Superior temporal gyrus (tissue), 1 donor: ENCODE measurements at regions not wholly inside any gene's neighbourhood (a gene's known extent, or its start where the extent isn't known, plus 50 kb on each side); places are given as distances from the start of the nearest gene placed in this dataset.
A peak's percentile ranks its signal among the peaks of the same experiment; 100 is the strongest.
"Not testable (repeated sequence)": the region's sequence is repeated elsewhere in the genome, so short reads cannot be mapped to it uniquely, and the experiment has no call there.

Source experiments
- DNase-seq: peaks from one replicate; pipeline ENCODE4 v3.0.0-alpha.2; 2016; ENCODE audit errors: extremely low spot score

- DNase-seq: no peak
These were observed 50.6 kb upstream of the COG2 start for GRCh38 chr1:230591678-230592077.

- no peak for DNase-seq
These were observed 52.3 kb upstream of the COG2 start for GRCh38 chr1:230589951-230590350.

GRCh38 chr1:230588323-230588746 is 53.9 kb upstream of the COG2 start:
- DNase-seq: no peak

GRCh38 chr1:230587061-230587460 is 55.2 kb upstream of the COG2 start:
- DNase-seq: no peak

- no peak for DNase-seq
These were observed 57.6 kb upstream of the COG2 start for GRCh38 chr1:230584660-230585059.

- DNase-seq: no peak
These were observed 60.7 kb upstream of the COG2 start for GRCh38 chr1:230581446-230582079.

- DNase-seq: no peak
These were observed 63.7 kb upstream of the COG2 start for GRCh38 chr1:230578616-230579015.

- no peak for DNase-seq
These were observed 64.7 kb upstream of the COG2 start for GRCh38 chr1:230577537-230577936.

- DNase-seq: no peak
These were observed 66.3 kb upstream of the COG2 start for GRCh38 chr1:230575886-230576500.

- no peak for DNase-seq
These were observed 67.8 kb upstream of the COG2 start for GRCh38 chr1:230574502-230574901.

- no peak for DNase-seq
These were observed 68.6 kb upstream of the COG2 start for GRCh38 chr1:230573658-230574057.

- DNase-seq: no peak
These were observed 69.9 kb upstream of the COG2 start for GRCh38 chr1:230572121-230573105.

GRCh38 chr1:230570724-230571360 is 71.4 kb upstream of the COG2 start:
- DNase-seq: no peak

GRCh38 chr1:230569201-230569600 is 73.1 kb upstream of the COG2 start:
- no peak for DNase-seq

- DNase-seq: no peak
These were observed 73.6 kb upstream of the COG2 start for GRCh38 chr1:230568676-230569075.

- peak; percentile 45 for DNase-seq
These were observed 74.3 kb upstream of the COG2 start for GRCh38 chr1:230568008-230568407.

GRCh38 chr1:230567221-230567575 is 75.1 kb upstream of the COG2 start:
- DNase-seq: no peak

- not testable (repeated sequence) for DNase-seq
These were observed 75.6 kb upstream of the COG2 start for GRCh38 chr1:230566532-230567220.

- DNase-seq: no peak
These were observed 77.1 kb upstream of the COG2 start for GRCh38 chr1:230565141-230565540.

- DNase-seq: no peak
These were observed 78.7 kb upstream of the COG2 start for GRCh38 chr1:230563591-230563990.

- peak; percentile 46 for DNase-seq
These were observed 80.7 kb upstream of the COG2 start for GRCh38 chr1:230561570-230561969.

GRCh38 chr1:230558324-230558723 is 84.0 kb upstream of the COG2 start:
- DNase-seq: no peak
